Endothelial cell of umbilical vein (primary cell): ENCODE measurements at regions not wholly inside any gene's neighbourhood (a gene's known extent, or its start where the extent isn't known, plus 50 kb on each side); places are given as distances from the start of the nearest gene placed in this dataset.

Source experiments
- JUN ChIP-seq: IDR thresholded peaks from 2 replicates; pipeline ENCODE4 v1.6.1; 2011; ENCODE audit warnings: borderline replicate concordance, low read depth; ENCODE audit not compliant: insufficient read length, insufficient read depth
- POLR2A ChIP-seq: IDR thresholded peaks from 2 replicates; pipeline ENCODE4 v1.6.1; 2012; ENCODE audit warnings: low read depth, mild to moderate bottlenecking, control low read depth, low read length
- POLR2AphosphoS5 ChIP-seq: IDR thresholded peaks from 2 replicates; pipeline ENCODE4 v1.6.1; 2012; ENCODE audit warnings: low read depth, mild to moderate bottlenecking, control low read depth, low read length, moderate library complexity; ENCODE audit not compliant: insufficient read depth
- TF ChIP-seq, protein P1 (sequence below): IDR thresholded peaks from 2 replicates; pipeline ENCODE4 v1.6.1; 2011; ENCODE audit not compliant: insufficient read depth, insufficient read length

DNA sequence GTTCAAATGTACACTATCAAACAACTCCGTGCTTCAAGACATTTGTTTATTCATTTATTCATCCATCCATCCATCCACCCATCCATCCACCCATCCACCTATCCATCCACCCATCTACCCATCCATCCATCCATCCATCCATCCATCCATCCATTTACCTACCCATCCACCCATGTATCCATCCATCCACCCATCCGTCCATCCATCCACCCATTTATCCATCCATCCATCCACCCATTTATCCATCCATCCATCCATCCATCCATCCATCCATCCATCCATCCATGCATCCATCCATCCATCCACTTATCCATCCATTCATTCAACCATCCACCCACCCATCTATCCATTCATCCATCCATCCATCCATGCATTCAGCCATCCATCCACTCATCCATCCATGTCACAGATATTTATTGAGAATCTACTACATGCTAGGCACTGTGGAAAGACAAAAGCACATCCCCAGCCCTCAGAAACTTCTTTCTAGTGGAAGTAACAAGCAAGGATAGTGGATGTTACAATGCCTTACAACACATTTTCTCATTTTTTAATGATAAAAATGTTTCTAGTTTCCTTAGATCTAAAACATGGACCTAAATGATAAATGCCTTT, 237.6 kb downstream of the ZNF536 start:
- TF ChIP-seq POLR2AphosphoS5 (no peak), POLR2A (no peak), JUN (no peak)
- TF ChIP-seq, protein P1, sequence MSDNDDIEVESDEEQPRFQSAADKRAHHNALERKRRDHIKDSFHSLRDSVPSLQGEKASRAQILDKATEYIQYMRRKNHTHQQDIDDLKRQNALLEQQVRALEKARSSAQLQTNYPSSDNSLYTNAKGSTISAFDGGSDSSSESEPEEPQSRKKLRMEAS = no peak
